Mammary epithelial cell (primary cell): ENCODE measurements at regions not wholly inside any gene's neighbourhood (a gene's known extent, or its start where the extent isn't known, plus 50 kb on each side); places are given as distances from the start of the nearest gene placed in this dataset.

Experiments
- CTCF ChIP-seq, 2 donors: IDR thresholded peaks in 1 of 2; conservative IDR thresholded peaks in 1 of 2; 2 replicates each; pipeline ENCODE4 v1.5.1; 2011 to 2012; ENCODE audit warnings: inconsistent platforms in 2 of 2, low read length in 2 of 2, mild to moderate bottlenecking in 2 of 2, control low read depth in 1 of 2, low read depth in 1 of 2; ENCODE audit not compliant: insufficient read depth in 1 of 2; ENCODE audit errors: extremely low read depth in 1 of 2
- EZH2 ChIP-seq: IDR thresholded peaks from 2 replicates; pipeline ENCODE4 v1.6.1; 2012; ENCODE audit warnings: low read length, inconsistent platforms, borderline replicate concordance

GRCh38 chr14:76696791-76697190 lies 64.5 kb upstream of the VASH1 start:
- TF ChIP-seq CTCF (conservative IDR thresholded peaks at IDR 0.05 in 1 of 2, IDR thresholded peaks at IDR 0.05 in 1 of 2; ENCODE audit: extremely low read depth in 1 of 2, insufficient read depth in 1 of 2, low read depth in 1 of 2, low read length in 2 of 2) (no peak), EZH2 (no peak)
